SK-N-SH (cell line): ENCODE measurements at regions not wholly inside any gene's neighbourhood (a gene's known extent, or its start where the extent isn't known, plus 50 kb on each side); places are given as distances from the start of the nearest gene placed in this dataset.

Source experiments
- CTCF ChIA-PET: fragments of 300-600, 350-600 bp; formaldehyde crosslinking; extraction: SDS; loops from one replicate; lab custom pipeline; 2021; lab: Yijun Ruan, JAX
- POLR2A ChIA-PET: fragments of 350-600 bp; sonication (Branson Sonifier 250); formaldehyde crosslinking; extraction: SDS; loops from one replicate; lab custom pipeline; 2020; ENCODE audit warnings: antibody characterized with exemption, inconsistent platforms; lab: Yijun Ruan, JAX
- DNase-seq: peaks from one replicate; pipeline ENCODE4 v3.0.0; 2012
- H2AFZ ChIP-seq: fragments of 200-600 bp; sonication (generic); 2 replicates; pipeline ENCODE4 v1.8.1; 2016; ENCODE audit warnings: antibody characterized with exemption, mild to moderate bottlenecking, low read depth
- H3F3A ChIP-seq: fragments of 200-600 bp; sonication (generic); replicated peaks from 2 replicates; pipeline ENCODE3; 2016; ENCODE audit warnings: antibody characterized with exemption, mild to moderate bottlenecking; ENCODE audit not compliant: insufficient read depth
- H3K27ac ChIP-seq, 2 experiments: fragments of 200-500 bp in 1 of 2; fragments of 200-600 bp in 1 of 2; sonication (Bioruptor generic) in 1 of 2; sonication (generic), shearing (Covaris generic) in 1 of 2; 2 replicates each; pipeline versions ENCODE4 v1.5.1 to v1.6.1; 2014 to 2016; ENCODE audit warnings: low read depth in 2 of 2, inconsistent platforms in 1 of 2, low read length in 1 of 2, mild to moderate bottlenecking in 1 of 2, mixed read lengths in 1 of 2
- H3K27me3 ChIP-seq: fragments of 200-600 bp; sonication (generic), shearing (Covaris generic); 2 replicates; pipeline ENCODE4 v1.6.1; 2016; ENCODE audit warnings: mixed run types; ENCODE audit not compliant: insufficient read depth
- H3K36me3 ChIP-seq, 2 experiments: fragments of 200-500 bp in 1 of 2; fragments of 200-600 bp in 1 of 2; sonication (Bioruptor generic) in 1 of 2; sonication (generic) in 1 of 2; replicated peaks in 1 of 2; 2 replicates each; pipeline versions ENCODE3 to v1.5.1; 2014 to 2016; ENCODE audit warnings: low read length in 1 of 2, mild to moderate bottlenecking in 1 of 2; ENCODE audit not compliant: insufficient read depth in 2 of 2, control insufficient read depth in 1 of 2
- H3K4me1 ChIP-seq, 2 experiments: fragments of 200-500 bp in 1 of 2; fragments of 200-600 bp in 1 of 2; sonication (Bioruptor generic) in 1 of 2; sonication (generic), shearing (Covaris generic) in 1 of 2; 2 replicates each; pipeline versions ENCODE4 v1.5.1 to v1.6.1; 2014 to 2016; ENCODE audit warnings: low read depth in 1 of 2, low read length in 1 of 2, mixed run types in 1 of 2; ENCODE audit not compliant: insufficient read depth in 2 of 2, control insufficient read depth in 1 of 2
- H3K4me2 ChIP-seq: fragments of 200-600 bp; sonication (generic), shearing (Covaris generic); 2 replicates; pipeline ENCODE4 v1.6.1; 2017; ENCODE audit warnings: mixed run types
- H3K4me3 ChIP-seq, 2 experiments: fragments of 200-500 bp in 1 of 2; fragments of 200-600 bp in 1 of 2; sonication (Bioruptor generic) in 1 of 2; sonication (generic), shearing (Covaris generic) in 1 of 2; 2 replicates each; pipeline versions ENCODE4 v1.5.1 to v1.8.1; 2014 to 2016; ENCODE audit warnings: low read depth in 2 of 2, inconsistent platforms in 1 of 2, low read length in 1 of 2, mild to moderate bottlenecking in 1 of 2, mixed read lengths in 1 of 2, moderate library complexity in 1 of 2
- H3K79me2 ChIP-seq: fragments of 200-600 bp; sonication (generic); 2 replicates; pipeline ENCODE4 v1.8.1; 2017; ENCODE audit warnings: mild to moderate bottlenecking; ENCODE audit not compliant: insufficient read depth
- H3K9ac ChIP-seq: fragments of 200-600 bp; sonication (generic); 2 replicates; pipeline ENCODE4 v1.6.1; 2017; ENCODE audit warnings: mixed run types
- H3K9me2 ChIP-seq: fragments of 200-600 bp; sonication (generic); 2 replicates; pipeline ENCODE4 v1.6.1; 2017; ENCODE audit warnings: mixed run types
- H3K9me3 ChIP-seq: fragments of 200-600 bp; sonication (generic); 2 replicates; pipeline ENCODE4 v1.6.1; 2017; ENCODE audit warnings: mixed run types, mild to moderate bottlenecking, moderate library complexity
- H4K20me1 ChIP-seq: fragments of 200-600 bp; sonication (generic); 2 replicates; pipeline ENCODE4 v1.6.1; 2017; ENCODE audit warnings: mild to moderate bottlenecking, mixed run types; ENCODE audit not compliant: insufficient read depth
- FOXJ3 ChIP-seq: sonication (generic); formaldehyde crosslinking; IDR thresholded peaks from 2 replicates; pipeline ENCODE4 v1.5.1; 2020; ENCODE audit warnings: mild to moderate bottlenecking, missing genetic modification reagents
- FOXM1 ChIP-seq: IDR thresholded peaks from 2 replicates; pipeline ENCODE4 v1.4.0; 2012; ENCODE audit warnings: low read depth, mild to moderate bottlenecking
- GABPA ChIP-seq: IDR thresholded peaks from 2 replicates; pipeline ENCODE4 v1.4.0; 2012; ENCODE audit warnings: low read depth, mild to moderate bottlenecking
- JUND ChIP-seq: IDR thresholded peaks from 2 replicates; pipeline ENCODE4 v1.4.0; 2012
- MEF2A ChIP-seq: IDR thresholded peaks from 2 replicates; pipeline ENCODE4 v1.4.0; 2012; ENCODE audit warnings: low read depth, borderline replicate concordance
- NFIC ChIP-seq: IDR thresholded peaks from 2 replicates; pipeline ENCODE4 v1.4.0; 2012; ENCODE audit warnings: borderline replicate concordance
- RAD21 ChIP-seq: IDR thresholded peaks from 2 replicates; pipeline ENCODE4 v1.6.1; 2012; ENCODE audit warnings: mild to moderate bottlenecking, low read length
- RFX5 ChIP-seq: IDR thresholded peaks from 2 replicates; pipeline ENCODE4 v1.6.1; 2012; ENCODE audit warnings: mild to moderate bottlenecking, improper control_type of control experiment, low read length
- SIN3A ChIP-seq: IDR thresholded peaks from 2 replicates; pipeline ENCODE4 v1.6.1; 2012; ENCODE audit warnings: low read depth, mild to moderate bottlenecking, low read length, moderate library complexity, borderline replicate concordance
- TAF1 ChIP-seq: IDR thresholded peaks from 2 replicates; pipeline ENCODE4 v1.6.1; 2012; ENCODE audit warnings: low read depth, mild to moderate bottlenecking, low read length, moderate library complexity, borderline replicate concordance
- TEAD4 ChIP-seq: IDR thresholded peaks from 2 replicates; pipeline ENCODE4 v1.4.0; 2012; ENCODE audit warnings: mild to moderate bottlenecking, borderline replicate concordance; ENCODE audit not compliant: insufficient read depth
- YY1 ChIP-seq: IDR thresholded peaks from 2 replicates; pipeline ENCODE4 v1.4.0; 2012; ENCODE audit warnings: low read depth, mild to moderate bottlenecking
- WGBS: methylation state at CpG from one replicate; pipeline ENCODE4 v1.1.6; 2017; ENCODE audit warnings: low lambda C conversion rate; 5-methylcytosine and 5-hydroxymethylcytosine counted together
- TF ChIP-seq, protein P1 (sequence below): IDR thresholded peaks from 2 replicates; pipeline ENCODE4 v1.4.0; 2012; ENCODE audit warnings: low read depth, borderline replicate concordance
- TF ChIP-seq, protein P2 (sequence below): IDR thresholded peaks from 2 replicates; pipeline ENCODE4; 2012
- TF ChIP-seq, protein P3 (sequence below): IDR thresholded peaks from 2 replicates; pipeline ENCODE4 v1.4.0; 2012; ENCODE audit warnings: low read depth, borderline replicate concordance
- TF ChIP-seq, protein P4 (sequence below): fragments of 150-350 bp; IDR thresholded peaks from 2 replicates; pipeline ENCODE4 v1.6.1; 2016; ENCODE audit warnings: mild to moderate bottlenecking, low read depth, low read length

DNA sequence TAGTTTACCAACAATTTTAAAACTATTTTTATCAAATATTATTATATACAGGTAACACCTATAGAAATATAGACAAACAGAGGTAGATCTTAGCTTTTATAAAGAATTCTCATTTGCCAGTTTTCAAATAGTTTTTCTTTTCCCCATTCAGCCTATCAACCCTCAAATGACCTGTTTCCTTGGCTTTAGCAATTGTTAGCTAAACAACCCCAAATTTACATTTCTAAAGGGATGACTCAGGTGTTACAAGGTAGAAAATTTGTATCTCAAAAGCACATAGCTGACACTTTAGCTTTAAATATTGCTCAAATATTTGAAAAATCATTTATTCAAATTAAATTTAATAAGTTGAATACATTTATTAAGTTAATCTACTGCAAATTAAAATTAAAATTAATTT, 1207.2 kb downstream of the SLITRK1 start:
- H2AFZ ChIP-seq: no peak overlapping the region
- H3K9me2 ChIP-seq: no peaks in the 10 kb centered on the region
- H3K36me3 ChIP-seq: no peaks in the 10 kb centered on the region
- H3K4me3 ChIP-seq: no peak overlapping the region
- H3K79me2 ChIP-seq: no peaks in the 10 kb centered on the region
- H3F3A ChIP-seq: no peaks in the 10 kb centered on the region
- H3K9me3 ChIP-seq: no peaks in the 10 kb centered on the region
- no peaks in the 10 kb centered on the region for H3K27me3 ChIP-seq
- H3K4me1 ChIP-seq: no peaks in the 10 kb centered on the region
- H3K27ac ChIP-seq: no peak overlapping the region
- H3K4me2 ChIP-seq: no peak overlapping the region
- H4K20me1 ChIP-seq: no peaks in the 10 kb centered on the region
- TF ChIP-seq TEAD4 (no peak), SIN3A (no peak)
- no peak for DNase-seq
- no peak overlapping the region for H3K9ac ChIP-seq
- POLR2A ChIA-PET: no interaction called here
- CTCF ChIA-PET: no interaction called here

DNA sequence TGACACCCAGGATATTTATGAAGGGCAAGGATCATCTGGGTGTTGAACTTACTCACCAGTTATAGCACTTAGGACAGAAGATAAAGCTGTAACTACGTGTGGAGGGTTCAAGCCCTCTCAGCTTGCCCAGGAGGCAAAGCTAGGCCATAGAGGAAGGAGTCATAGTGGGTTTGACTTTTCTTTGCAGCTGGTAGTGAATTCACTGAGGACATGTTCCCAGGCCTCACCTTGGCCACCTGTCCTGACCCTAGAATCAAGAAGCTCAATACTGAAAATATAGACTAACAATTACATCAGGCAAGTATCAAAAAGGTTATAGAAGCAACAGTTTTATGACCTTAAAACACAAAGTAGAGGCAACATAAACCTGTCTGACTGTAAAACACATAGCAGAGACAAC, 1207.7 kb downstream of the SLITRK1 start:
- Histone ChIP-seq H3K4me1 (no peaks in the 10 kb centered on the region), H3K9me2 (no peaks in the 10 kb centered on the region), H3K27me3 (no peaks in the 10 kb centered on the region), H3K4me2 (no peak overlapping the region), H3K4me3 (no peak overlapping the region), H3K79me2 (no peaks in the 10 kb centered on the region), H2AFZ (no peak overlapping the region), H3F3A (no peaks in the 10 kb centered on the region), H3K27ac (no peak overlapping the region), H4K20me1 (no peaks in the 10 kb centered on the region), H3K9ac (no peak overlapping the region), H3K36me3 (no peaks in the 10 kb centered on the region), H3K9me3 (no peaks in the 10 kb centered on the region)
- TF ChIP-seq, protein P1, sequence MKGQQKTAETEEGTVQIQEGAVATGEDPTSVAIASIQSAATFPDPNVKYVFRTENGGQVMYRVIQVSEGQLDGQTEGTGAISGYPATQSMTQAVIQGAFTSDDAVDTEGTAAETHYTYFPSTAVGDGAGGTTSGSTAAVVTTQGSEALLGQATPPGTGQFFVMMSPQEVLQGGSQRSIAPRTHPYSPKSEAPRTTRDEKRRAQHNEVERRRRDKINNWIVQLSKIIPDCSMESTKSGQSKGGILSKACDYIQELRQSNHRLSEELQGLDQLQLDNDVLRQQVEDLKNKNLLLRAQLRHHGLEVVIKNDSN: no peak
- TF ChIP-seq FOXJ3 (no peak), RAD21 (no peak), YY1 (no peak), RFX5 (no peak), NFIC (no peak), FOXM1 (no peak), TAF1 (no peak), JUND (no peak), GABPA (no peak), MEF2A (no peak)
- TF ChIP-seq, protein P2, sequence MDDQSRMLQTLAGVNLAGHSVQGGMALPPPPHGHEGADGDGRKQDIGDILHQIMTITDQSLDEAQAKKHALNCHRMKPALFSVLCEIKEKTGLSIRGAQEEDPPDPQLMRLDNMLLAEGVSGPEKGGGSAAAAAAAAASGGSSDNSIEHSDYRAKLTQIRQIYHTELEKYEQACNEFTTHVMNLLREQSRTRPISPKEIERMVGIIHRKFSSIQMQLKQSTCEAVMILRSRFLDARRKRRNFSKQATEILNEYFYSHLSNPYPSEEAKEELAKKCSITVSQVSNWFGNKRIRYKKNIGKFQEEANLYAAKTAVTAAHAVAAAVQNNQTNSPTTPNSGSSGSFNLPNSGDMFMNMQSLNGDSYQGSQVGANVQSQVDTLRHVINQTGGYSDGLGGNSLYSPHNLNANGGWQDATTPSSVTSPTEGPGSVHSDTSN: no peak
- TF ChIP-seq, protein P3, sequence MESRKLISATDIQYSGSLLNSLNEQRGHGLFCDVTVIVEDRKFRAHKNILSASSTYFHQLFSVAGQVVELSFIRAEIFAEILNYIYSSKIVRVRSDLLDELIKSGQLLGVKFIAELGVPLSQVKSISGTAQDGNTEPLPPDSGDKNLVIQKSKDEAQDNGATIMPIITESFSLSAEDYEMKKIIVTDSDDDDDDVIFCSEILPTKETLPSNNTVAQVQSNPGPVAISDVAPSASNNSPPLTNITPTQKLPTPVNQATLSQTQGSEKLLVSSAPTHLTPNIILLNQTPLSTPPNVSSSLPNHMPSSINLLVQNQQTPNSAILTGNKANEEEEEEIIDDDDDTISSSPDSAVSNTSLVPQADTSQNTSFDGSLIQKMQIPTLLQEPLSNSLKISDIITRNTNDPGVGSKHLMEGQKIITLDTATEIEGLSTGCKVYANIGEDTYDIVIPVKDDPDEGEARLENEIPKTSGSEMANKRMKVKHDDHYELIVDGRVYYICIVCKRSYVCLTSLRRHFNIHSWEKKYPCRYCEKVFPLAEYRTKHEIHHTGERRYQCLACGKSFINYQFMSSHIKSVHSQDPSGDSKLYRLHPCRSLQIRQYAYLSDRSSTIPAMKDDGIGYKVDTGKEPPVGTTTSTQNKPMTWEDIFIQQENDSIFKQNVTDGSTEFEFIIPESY: no peak
- TF ChIP-seq, protein P4, sequence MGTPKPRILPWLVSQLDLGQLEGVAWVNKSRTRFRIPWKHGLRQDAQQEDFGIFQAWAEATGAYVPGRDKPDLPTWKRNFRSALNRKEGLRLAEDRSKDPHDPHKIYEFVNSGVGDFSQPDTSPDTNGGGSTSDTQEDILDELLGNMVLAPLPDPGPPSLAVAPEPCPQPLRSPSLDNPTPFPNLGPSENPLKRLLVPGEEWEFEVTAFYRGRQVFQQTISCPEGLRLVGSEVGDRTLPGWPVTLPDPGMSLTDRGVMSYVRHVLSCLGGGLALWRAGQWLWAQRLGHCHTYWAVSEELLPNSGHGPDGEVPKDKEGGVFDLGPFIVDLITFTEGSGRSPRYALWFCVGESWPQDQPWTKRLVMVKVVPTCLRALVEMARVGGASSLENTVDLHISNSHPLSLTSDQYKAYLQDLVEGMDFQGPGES: no peak
- no peak for DNase-seq
- WGBS: 0% methylated on average over 1 of the region's 1 CpG
- ChIA-PET CTCF (no interaction called here), POLR2A (no interaction called here)
